HFF-Myc (cell line): ENCODE measurements at regions not wholly inside any gene's neighbourhood (a gene's known extent, or its start where the extent isn't known, plus 50 kb on each side); places are given as distances from the start of the nearest gene placed in this dataset.
"Not testable (repeated sequence)": the region's sequence is repeated elsewhere in the genome, so short reads cannot be mapped to it uniquely, and the experiment has no call there.

ENCODE experiments used
- DNase-seq: peaks from one replicate; pipeline ENCODE4 v3.0.0-alpha.2; 2011; ENCODE audit warnings: low read depth; ENCODE audit errors: extremely low read depth
- H3K4me3 ChIP-seq: replicated peaks from 2 replicates; pipeline ENCODE4 v1.5.1; 2011; ENCODE audit warnings: low read depth, mild to moderate bottlenecking, control low read depth, low read length
- CTCF ChIP-seq: IDR thresholded peaks from 2 replicates; pipeline ENCODE4 v1.5.1; 2012; ENCODE audit warnings: mild to moderate bottlenecking, low read depth, low read length, control low read depth; ENCODE audit errors: missing control alignments

DNA sequence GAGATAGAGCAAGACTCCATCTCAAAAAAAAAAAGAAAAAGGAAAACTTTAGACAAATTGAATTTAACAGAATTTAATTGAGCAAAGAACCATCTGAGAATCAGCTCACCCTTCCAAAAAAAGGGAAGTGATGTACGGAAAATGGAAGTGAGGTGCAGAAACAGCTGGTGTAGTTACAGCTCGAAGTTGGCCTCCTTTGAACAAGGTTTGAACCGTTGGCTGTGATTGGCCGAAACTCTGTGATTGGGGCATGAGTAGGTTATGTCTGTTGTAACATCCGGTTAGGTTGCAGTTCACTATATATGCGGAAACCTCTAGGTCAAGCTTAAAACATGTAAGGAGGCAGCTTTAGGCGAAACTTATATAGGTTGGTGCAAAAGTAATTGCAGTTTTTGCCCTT lies 97.9 kb upstream of the KIF26B start:
- DNase-seq = no peak
- TF ChIP-seq CTCF = no peak
- no peak overlapping the region for H3K4me3 ChIP-seq

DNA sequence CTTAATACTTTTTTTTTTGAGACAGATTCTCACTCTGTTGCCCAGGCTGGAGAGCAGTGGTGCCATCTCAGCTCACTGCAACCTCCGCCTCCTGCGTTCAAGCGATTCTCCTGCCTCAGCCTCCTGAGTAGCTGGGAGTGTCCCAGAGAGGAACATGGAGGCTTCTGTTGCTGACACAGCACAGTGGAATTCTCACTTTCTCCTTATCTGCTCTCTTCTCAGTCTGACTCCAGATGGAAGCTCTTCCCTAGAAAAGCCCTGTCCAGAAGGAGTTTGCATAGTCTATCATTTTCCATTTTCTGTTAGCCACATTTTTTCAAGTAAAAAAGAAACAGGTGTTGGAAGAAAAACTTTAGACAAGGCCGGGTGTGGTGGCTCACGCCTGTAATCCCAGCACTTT lies 98.5 kb upstream of the KIF26B start:
- not testable (repeated sequence) for H3K4me3 ChIP-seq, DNase-seq

- no peak for TF ChIP-seq CTCF
- no peak overlapping the region for H3K4me3 ChIP-seq
- DNase-seq = no peak
Observed at GRCh38 chr1:245055752-245056151, 99.0 kb upstream of the KIF26B start.

GRCh38 chr1:245054507-245055270 lies 100.1 kb upstream of the KIF26B start:
- no peak for DNase-seq
- no peak for TF ChIP-seq CTCF
- H3K4me3 ChIP-seq = no peak overlapping the region

DNA sequence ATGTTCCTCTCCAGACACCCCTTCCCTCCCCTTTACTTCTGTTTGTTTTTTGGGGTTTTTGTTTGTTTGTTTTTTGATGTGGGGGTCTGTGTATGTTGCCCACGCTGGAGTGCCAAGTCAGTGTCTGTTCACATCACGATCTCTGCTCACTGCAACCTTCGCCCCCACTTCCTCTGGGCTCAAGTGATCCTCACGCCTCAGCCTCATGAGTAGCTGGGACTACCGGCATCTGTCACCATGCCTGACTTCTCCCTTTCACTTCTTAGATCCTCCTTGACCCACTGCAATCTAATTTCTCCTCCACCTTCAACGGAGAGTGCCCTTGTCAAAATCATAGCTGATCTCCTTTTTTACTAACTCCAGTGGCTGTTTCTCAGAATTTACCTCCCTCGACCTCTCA lies 100.7 kb upstream of the KIF26B start:
- TF ChIP-seq CTCF = no peak
- no peak for DNase-seq
- no peak overlapping the region for H3K4me3 ChIP-seq

DNA sequence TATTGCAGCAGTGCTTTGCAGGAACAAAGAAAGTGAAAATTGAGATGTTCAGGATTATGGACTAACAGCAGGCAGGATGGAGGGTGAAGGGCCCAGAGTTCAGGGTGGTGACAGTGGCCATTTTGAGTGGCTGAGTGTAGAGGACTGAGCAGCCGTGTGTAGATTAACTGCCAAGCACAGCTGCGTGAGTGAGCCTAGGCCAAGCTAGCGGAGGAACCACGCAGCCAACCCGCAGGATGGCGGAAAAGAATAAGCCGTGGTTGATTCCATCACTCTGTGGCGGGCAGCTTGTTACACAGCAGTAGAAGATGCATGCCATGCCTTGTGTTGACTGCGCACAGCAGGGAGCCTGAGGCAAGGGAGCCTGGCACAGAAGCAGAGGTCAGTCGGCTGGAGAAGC lies 102.5 kb upstream of the KIF26B start:
- H3K4me3 ChIP-seq = no peak overlapping the region
- TF ChIP-seq CTCF = no peak
- no peak for DNase-seq

DNA sequence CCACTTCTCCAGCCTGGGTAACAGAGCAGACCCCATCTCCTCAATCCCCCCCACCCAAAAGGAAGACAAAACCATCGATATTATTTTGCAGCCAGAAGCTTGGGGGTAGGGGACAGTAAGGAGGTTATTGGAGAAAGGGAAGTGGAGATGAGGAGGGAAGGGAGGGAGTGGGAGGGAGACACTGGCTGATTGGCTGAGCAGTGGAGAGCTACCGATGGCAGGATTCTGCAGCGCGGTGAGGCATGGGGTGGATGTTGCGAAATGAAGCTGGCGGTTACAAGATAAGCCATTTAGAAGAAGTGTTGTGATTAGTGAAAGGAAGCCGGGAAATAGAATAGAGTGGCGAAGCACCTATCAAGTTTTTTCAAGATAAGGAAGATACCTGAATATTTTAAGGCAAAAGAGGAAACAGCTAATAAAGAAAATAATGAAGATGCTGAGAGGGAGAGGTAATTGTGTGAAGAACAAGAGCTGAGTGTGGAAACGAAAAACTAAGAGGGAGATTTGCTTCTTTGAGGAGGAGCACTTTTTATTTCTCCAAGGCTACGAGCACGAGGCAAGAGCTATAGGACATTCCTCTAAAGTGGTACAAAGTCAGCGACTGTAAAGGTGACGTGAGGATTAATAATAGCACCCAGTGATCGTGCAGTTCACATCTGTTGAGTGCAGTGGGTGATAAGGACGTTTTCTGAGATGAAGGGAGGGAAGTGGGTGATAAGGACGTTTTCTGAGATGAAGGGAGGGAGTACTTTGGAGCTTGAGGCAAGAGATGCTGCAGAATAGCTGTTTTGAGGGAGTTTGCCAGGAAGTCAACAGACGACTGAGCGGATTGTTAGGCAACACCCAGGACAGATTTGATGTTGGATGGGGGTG lies 103.2 kb upstream of the KIF26B start:
- no peak for TF ChIP-seq CTCF
- no peak for DNase-seq
- H3K4me3 ChIP-seq = no peak overlapping the region
